Mucosa of gallbladder (tissue), 1 donor: ENCODE measurements at regions not wholly inside any gene's neighbourhood (a gene's known extent, or its start where the extent isn't known, plus 50 kb on each side); places are given as distances from the start of the nearest gene placed in this dataset.
"Not testable (repeated sequence)": the region's sequence is repeated elsewhere in the genome, so short reads cannot be mapped to it uniquely, and the experiment has no call there.

Experiments used
- DNase-seq: peaks from one replicate; pipeline ENCODE4 v3.0.0-alpha.2; 2020; ENCODE audit warnings: low spot score
- donor health status: DM: no; HTN: no; CAD: no.

DNA sequence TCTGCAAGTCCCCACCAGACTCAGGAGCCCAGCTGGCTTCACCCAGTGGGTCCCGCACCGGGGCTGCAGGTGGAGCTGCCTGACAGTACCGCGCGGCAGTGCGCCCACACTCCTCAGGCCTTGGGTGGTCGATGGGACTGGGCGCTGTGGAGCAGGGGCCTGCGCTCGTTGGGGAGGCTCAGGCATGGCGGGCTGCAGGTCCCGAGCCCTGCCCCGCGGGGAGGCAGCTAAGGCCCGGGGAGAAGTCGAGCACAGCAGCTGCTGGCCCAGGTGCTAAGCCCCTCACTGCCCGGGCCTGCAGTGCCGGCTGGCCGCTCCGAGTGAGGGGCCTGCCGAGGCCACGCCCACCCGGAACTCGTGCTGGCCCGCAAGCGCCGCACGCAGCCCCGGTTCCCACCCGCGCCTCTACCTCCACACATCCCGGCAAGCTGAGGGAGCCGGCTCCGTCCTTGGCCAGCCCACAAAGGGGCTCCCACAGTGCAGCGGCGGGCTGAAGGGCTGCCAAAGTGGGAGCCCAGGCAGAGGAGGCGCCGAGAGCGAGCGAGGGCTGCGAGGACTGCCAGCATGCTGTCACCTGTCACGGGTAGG, 2021.7 kb upstream of the LRRTM1 start:
- DNase-seq = not testable (repeated sequence)

DNA sequence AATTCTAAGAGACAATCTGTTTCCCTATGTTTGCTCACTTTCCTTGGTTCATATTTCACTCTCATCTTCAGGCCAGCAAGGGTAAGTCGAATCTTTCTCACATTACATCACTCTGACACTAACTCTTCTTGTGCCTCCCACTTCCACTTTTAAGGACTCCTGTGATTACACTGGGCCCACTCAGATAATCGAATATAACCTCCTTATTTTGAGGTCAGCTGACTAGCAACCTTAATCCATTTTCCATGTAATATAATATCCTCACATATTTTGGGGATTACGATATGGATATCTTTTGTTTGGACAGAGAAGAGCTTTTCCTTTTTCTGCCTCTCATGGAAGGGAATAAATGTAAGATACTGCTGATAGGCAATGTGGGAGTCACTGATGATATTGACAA, 2015.7 kb upstream of the LRRTM1 start:
- no peak for DNase-seq

GRCh38 chr2:82317012-82317411, 2012.5 kb upstream of the LRRTM1 start:
- no peak for DNase-seq

GRCh38 chr2:82316586-82316985, 2012.0 kb upstream of the LRRTM1 start:
- no peak for DNase-seq

GRCh38 chr2:82314836-82315472, 2010.4 kb upstream of the LRRTM1 start:
- DNase-seq = no peak

GRCh38 chr2:82307511-82307910, 2003.0 kb upstream of the LRRTM1 start:
- no peak for DNase-seq

- no peak for DNase-seq
Measured at GRCh38 chr2:82301506-82301905, 1997.0 kb upstream of the LRRTM1 start.

DNA sequence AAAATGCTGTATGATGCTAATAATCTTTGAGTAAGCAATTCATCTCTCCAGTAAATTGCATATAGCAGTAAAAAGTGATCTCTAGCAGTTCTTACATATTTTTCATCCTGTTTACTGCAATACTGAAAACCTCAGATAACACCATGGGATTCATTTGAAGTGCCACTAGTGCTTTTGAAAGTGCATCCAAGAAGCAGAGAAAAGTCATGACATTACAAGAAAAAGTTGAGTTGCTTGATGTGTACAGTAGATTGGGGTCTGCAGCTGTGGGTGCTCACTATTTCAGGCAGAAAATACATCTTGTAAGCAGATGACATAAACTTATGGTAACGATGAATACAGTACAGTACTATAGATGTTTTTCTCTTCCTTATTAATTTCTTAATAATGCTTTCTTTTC, 1984.9 kb upstream of the LRRTM1 start:
- DNase-seq = no peak

DNA sequence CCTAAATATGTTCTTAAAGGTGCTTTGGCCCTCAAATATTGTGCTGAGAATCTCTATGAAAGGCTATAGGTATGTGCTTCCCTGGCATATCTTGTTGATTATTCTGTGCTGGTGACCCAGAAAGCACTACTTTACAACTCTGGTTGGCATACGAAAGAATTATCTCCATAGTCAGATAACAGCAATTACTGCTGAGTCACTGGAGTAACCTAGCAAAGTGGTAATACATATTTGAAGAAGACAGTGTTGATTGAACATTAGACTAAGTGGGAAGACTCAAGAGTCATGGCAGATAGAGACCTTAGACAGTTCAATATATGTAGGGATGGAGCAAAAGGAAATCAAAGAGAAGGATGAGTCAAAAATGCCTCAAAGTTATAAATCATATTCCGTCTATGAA, 1978.5 kb upstream of the LRRTM1 start:
- DNase-seq = no peak

DNA sequence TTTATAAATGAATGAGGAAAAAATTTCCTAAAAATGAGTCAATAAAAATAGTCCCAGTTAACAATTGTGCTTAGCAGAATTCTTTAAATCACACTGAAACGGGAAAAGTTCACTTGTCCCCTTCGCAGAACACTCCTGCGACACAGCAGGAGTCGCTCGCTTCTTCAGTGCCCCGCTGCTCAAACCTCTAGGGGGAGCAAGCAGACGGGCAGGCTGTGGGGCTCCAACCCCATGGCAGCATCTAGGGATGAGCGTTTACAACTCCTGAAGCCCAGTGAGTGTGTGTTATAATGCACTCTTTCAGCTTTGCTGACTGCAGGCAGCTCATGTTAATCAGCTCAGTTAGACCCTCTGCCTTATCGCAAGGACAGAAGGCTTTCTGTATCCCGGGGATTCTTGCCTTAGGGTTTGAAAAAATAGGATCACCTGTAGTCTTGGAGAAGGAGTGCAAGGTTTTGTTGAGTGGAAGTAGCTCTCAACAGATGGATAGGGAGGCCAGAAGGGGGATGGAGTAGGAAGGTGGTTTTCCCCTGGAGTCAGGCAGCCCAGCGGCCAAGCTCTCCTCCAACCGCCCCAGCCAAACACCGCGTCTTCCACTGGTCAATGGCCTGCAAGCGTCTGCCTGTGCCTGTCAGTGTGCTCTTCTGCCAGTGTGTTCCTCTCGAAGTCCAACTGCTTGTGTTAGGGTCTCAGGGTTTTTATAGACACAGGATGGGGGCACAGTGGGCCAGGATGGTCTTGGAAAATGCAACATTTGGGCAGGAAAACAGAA, 1977.7 kb upstream of the LRRTM1 start:
- DNase-seq = no peak

- DNase-seq = no peak
Measured at GRCh38 chr2:82279367-82279766, 1974.8 kb upstream of the LRRTM1 start.

- no peak for DNase-seq
Measured at GRCh38 chr2:82278416-82278815, 1973.9 kb upstream of the LRRTM1 start.

DNA sequence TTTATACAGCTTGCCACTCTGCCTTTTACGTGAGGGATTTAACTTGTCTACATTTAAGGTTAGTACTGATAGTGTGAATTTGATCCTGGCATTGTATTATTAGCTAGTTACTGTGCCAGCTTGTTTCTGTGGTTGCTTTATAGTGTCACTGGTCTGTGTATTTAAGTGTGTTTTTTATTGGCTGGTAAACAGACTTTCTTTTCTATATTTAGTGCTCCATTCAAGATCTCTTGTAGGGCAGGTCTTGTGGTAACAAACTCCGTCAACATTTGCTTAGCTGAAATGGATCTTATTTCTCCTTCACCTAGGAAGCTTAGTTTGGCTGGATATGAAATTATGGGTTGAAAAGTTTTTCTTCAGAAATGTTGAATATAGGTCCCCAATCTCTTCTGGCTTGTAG, 1971.0 kb upstream of the LRRTM1 start:
- no peak for DNase-seq

- DNase-seq = no peak
Measured at GRCh38 chr2:82268446-82268845, 1963.9 kb upstream of the LRRTM1 start.

DNA sequence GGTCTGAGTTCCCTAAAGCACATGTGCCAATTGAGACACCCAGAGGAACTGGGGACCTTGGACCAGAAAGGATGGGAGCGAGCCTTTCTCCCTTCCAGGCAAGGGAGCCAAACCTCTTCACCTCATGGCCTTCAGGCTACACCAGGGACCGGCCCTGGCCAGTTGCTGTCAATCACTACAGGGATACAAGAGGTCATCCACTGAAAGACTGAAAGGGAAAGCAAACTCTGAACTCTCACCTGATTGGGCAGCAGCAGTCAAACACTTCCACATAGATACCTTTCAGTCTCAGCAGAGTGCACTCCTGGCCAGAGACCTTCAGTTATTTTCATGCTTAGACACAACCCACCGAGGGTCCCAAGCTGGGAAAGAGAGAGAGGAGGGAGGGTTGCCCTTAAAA, 1956.0 kb upstream of the LRRTM1 start:
- no peak for DNase-seq

GRCh38 chr2:82259551-82259950, 1955.0 kb upstream of the LRRTM1 start:
- no peak for DNase-seq

DNA sequence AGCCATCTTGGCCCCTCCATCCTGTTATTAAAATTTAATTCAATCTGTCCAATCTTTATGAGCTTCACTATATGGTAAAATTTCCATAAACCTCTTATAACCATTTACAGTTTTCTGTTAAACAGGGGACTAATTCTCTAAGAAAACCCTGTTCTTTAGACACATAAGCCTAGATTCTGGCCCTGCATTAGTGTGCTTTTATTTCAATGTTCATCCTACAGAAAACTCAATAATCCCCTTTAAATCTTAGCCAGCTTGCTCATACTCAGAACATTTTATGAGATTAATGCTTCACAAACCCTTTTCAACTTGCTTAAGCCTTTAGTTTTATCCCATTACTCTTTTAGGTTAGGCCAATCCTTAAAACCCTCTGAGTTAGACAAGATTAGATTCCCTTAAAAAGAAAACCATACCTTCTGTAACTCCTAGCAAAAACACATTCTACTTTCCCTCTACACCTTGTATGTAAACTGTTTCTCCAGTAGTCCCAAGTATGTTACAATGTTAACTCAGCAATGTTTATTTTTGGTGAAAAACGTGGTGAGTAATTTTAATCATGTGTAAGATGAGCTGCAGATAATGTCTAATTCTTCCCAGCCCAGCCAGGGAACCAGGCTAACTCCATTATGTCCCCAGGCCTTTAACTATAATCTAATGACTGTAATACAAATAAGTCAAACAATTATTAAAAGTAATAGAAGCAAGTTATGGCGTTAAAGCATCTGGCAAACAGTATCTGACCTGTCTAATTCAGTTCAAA, 1953.4 kb upstream of the LRRTM1 start:
- DNase-seq = no peak

DNA sequence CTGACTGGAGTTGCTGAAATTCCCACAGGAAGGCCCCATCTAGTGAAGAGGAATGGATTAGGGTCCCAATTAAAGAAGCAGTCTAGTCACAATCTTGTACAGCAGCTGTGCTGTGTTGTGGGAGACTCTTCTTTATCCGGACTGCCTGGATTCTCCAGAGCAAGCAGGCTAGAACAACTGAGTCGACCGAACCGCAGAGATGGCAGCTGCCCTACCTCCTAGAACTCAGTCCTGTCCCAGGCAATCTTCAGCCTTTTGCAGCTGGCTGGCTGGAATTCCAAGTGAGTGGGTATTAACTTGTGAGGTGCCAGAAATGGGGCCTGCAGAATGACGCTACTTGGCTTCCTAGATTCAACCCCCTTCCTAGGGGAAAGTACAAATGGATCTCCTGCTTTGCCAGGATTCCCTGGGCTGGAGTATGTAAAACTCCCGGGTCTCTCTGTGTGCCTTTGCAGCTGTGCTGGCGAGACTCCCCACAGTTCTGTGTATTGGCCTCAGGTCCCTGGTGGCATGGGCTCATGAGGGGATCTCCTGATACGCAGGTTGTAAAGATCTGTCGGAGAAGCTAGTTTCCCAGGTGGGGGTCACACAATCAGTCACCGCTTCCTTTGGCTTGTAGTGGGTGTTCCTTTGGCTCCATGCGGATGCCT, 1952.6 kb upstream of the LRRTM1 start:
- DNase-seq = no peak

- DNase-seq = no peak
Measured at GRCh38 chr2:82256288-82256687, 1951.7 kb upstream of the LRRTM1 start.

DNA sequence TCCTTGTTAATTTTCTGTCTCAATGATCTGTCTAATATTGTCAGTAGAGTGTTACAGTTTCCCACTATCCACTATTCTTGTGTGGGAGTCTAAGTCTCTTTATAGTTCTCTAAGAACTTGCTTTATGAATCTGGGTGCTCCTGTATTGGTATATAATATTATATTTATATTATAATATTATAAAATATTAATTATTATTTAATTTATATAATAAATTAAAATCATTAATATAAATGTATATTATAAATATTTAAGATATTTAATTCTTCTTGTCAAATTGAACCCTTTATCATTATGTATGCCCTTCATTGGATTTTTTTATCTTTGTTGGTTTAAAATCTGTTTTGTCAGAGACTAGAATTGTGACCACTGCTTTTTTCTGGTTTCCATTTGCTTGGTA, 1950.2 kb upstream of the LRRTM1 start:
- DNase-seq = no peak

GRCh38 chr2:82246220-82246775, 1941.7 kb upstream of the LRRTM1 start:
- no peak for DNase-seq

DNA sequence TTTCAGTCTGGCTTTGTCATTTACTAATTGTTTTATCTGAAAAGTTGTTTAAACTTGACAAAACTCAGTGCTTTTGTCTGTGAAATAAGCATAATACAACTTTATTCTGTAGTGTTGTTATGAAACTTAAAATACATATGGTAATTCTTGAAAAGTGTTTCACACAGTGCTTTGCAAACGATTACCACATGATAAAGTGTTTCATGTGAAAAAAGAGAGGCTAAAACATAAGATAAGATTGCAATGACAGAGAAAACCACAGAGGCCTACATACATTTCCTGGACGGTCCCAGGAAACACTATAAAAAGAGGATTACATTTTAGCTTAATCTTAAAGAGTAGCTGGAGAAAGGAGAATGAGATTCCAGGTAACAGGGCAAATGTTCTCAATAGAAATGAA, 1934.6 kb upstream of the LRRTM1 start:
- no peak for DNase-seq
